HL-60 (cell line): ENCODE measurements at regions not wholly inside any gene's neighbourhood (a gene's known extent, or its start where the extent isn't known, plus 50 kb on each side); places are given as distances from the start of the nearest gene placed in this dataset.

Experiments used
- GABPA ChIP-seq: IDR thresholded peaks from 2 replicates; pipeline ENCODE4 v1.6.1; 2012; ENCODE audit warnings: low read depth
- POLR2AphosphoS5 ChIP-seq: IDR thresholded peaks from 2 replicates; pipeline ENCODE4 v1.6.1; 2012; ENCODE audit warnings: low read depth
- TF ChIP-seq, protein P1 (sequence below): IDR thresholded peaks from 2 replicates; pipeline ENCODE4 v1.6.1; 2012; ENCODE audit warnings: low read depth; ENCODE audit not compliant: insufficient replicate concordance

DNA sequence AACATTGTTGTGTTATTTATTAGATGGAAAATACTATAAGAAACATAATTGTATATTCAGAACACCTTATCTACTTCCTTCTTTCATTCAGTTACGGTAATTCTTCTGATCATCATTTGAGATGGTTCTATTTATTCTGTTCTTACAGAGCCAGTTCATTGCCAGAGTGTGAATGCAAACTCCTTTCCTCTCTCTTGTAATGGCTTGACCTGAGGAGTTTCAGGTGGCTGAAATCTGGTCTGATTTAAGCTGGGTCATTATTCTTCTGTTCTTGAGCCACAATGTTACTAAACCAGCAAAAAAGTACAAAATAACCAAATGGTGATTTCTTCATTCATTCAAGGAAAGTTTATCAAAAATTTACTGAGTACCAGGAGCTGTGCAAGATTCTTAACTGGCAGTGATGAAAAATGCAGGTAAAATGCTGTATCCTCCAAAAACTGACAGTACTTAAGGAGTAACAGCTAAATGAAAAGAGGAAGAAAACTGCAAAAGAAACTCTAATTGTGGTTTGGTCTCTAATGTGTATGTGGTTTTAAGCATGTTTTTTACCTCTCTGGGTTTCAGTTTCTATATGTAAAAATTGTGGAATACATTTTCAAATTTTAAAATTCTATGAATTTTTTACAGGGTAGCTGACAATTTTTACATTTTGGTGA lies 182.4 kb upstream of the UFM1 start:
- TF ChIP-seq GABPA (no peak), POLR2AphosphoS5 (no peak)
- TF ChIP-seq, protein P1, sequence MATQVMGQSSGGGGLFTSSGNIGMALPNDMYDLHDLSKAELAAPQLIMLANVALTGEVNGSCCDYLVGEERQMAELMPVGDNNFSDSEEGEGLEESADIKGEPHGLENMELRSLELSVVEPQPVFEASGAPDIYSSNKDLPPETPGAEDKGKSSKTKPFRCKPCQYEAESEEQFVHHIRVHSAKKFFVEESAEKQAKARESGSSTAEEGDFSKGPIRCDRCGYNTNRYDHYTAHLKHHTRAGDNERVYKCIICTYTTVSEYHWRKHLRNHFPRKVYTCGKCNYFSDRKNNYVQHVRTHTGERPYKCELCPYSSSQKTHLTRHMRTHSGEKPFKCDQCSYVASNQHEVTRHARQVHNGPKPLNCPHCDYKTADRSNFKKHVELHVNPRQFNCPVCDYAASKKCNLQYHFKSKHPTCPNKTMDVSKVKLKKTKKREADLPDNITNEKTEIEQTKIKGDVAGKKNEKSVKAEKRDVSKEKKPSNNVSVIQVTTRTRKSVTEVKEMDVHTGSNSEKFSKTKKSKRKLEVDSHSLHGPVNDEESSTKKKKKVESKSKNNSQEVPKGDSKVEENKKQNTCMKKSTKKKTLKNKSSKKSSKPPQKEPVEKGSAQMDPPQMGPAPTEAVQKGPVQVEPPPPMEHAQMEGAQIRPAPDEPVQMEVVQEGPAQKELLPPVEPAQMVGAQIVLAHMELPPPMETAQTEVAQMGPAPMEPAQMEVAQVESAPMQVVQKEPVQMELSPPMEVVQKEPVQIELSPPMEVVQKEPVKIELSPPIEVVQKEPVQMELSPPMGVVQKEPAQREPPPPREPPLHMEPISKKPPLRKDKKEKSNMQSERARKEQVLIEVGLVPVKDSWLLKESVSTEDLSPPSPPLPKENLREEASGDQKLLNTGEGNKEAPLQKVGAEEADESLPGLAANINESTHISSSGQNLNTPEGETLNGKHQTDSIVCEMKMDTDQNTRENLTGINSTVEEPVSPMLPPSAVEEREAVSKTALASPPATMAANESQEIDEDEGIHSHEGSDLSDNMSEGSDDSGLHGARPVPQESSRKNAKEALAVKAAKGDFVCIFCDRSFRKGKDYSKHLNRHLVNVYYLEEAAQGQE = no peak
